Transverse colon (tissue), 3 donors: ENCODE measurements at regions not wholly inside any gene's neighbourhood (a gene's known extent, or its start where the extent isn't known, plus 50 kb on each side); places are given as distances from the start of the nearest gene placed in this dataset.

Experiments used
- CTCF ChIP-seq, 5 experiments: fragments of 200-600 bp in 3 of 5; fragments of 450-650 bp in 2 of 5; sonication (generic) in 3 of 5; IDR thresholded peaks; 1 replicate in 2 of 5; 2 replicates in 3 of 5; pipeline ENCODE4 v1.5.1; 2016 to 2017; ENCODE audit warnings: antibody characterized with exemption in 5 of 5, inconsistent platforms in 3 of 5, mild to moderate bottlenecking in 2 of 5, moderate library complexity in 1 of 5
- EP300 ChIP-seq: sonication (generic); formaldehyde crosslinking; IDR thresholded peaks from one replicate; pipeline ENCODE4 v1.6.1; 2017; ENCODE audit warnings: antibody characterized with exemption, low read depth

GRCh38 chr20:58103961-58104360 is 124.5 kb downstream of the ANKRD60 start:
- no peak for TF ChIP-seq CTCF (IDR thresholded peaks at IDR 0.05)
- TF ChIP-seq EP300: no peak
